OCI-LY7 (cell line): ENCODE measurements at regions not wholly inside any gene's neighbourhood (a gene's known extent, or its start where the extent isn't known, plus 50 kb on each side); places are given as distances from the start of the nearest gene placed in this dataset.

Experiments
- CTCF ChIP-seq: fragments of 200-600 bp; sonication (generic); conservative IDR thresholded peaks from 2 replicates; pipeline ENCODE4 v1.5.1; 2014; ENCODE audit warnings: mild to moderate bottlenecking, antibody characterized with exemption, low read length, moderate library complexity, mixed read lengths
- EZH2phosphoT487 ChIP-seq: fragments of 200-600 bp; sonication (generic); IDR thresholded peaks from 2 replicates; pipeline ENCODE4 v1.6.1; 2018; ENCODE audit warnings: low read depth, borderline replicate concordance, mild to moderate bottlenecking, mixed run types, antibody characterized with exemption, low read length, moderate library complexity, mixed read lengths

- TF ChIP-seq CTCF (no peak), EZH2phosphoT487 (no peak)
These were observed 1125.2 kb upstream of the CNTN5 start for GRCh38 chr11:97895572-97895971.
